ENCODE measurements at regions not wholly inside any gene's neighbourhood (a gene's known extent, or its start where the extent isn't known, plus 50 kb on each side); places are given as distances from the start of the nearest gene placed in this dataset.
A peak's percentile ranks its signal among the peaks of the same experiment; 100 is the strongest.

DNA sequence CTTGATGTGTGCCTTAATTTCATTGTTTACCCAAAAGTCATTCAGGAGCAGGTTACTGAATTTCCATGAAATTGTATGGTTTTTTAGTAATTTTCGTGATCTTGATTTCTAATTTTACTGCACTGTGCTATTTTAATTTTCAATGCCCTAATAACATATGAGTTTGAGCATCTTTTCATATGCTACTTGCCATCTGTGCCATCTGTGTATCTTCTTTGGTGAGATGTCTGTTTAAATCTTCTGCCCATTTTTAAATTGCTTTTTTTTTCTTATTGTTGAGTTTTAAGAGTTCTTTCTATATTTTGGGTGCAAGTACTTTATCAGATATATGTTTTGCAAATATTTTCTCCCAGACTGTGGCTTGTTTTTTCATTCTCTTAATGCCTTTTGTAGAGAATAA is 165.9 kb downstream of the ST6GAL2 start:
- no peak for DNase-seq

DNA sequence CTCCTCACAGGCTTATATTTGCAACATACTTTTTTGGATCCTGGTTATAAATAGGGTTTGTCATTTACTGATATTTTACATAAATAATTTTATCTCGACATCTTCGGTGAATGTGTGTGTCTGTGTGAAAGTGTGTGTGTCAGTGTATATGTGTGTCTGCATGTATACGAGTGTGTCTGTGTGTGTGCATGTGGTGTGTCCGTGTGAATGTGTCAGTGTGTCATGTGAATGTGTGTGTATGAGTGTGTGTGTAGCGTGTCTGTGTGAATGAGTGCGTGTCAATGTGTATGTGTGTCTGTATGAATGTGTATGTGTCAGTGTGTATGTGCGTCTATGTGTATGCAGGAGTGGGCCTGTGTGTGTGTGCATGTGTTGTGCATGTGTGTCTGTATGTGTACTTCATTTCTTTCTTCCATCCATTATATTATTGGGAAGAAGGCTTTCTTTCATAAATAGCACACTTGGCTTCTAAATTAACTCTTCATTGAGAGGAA is 161.6 kb downstream of the ST6GAL2 start:
- DNase-seq = no peak

DNA sequence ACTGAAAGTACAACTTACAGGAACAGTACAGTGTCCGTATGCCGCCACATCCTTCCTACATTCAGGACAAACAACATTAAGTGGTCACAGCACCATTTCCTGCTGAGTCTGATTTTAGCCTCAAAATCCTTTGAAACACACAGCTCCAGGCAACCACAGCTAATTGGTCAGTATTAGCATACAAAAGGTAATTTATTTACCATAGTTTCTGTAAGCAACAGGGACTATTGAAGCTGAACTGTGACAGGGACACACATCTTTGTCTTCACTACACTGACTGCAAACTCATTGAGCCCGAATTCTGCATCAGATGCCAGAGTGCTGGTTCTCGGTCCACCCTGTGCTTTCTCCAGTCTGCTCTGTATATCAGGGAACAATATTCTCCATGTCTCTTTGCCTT is 151.8 kb downstream of the ST6GAL2 start:
- DNase-seq = no peak

DNA sequence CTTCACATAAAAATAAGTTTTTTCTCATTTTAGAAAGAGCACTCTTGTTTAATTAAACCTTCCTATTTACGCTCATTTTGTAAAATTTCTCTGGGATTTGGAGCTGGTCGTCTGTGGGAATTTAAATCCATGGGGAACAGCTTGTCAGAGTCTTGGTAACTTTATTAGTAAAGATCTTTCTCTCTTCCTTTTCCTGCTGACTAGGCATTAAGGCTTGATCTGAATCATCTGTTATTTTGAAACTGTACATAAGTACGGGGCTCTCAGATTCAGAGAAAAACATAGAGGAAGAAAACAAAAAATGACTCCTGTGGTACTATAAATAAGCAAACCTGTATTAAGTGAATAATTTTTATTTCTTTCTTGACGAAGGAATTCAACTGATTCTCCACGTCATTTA is 150.2 kb downstream of the ST6GAL2 start:
- no peak for DNase-seq

- no peak for DNase-seq
Observed at GRCh38 chr2:106736221-106736620, 149.7 kb downstream of the ST6GAL2 start.

GRCh38 chr2:106745468-106745867 is 140.5 kb downstream of the ST6GAL2 start:
- peak; percentile 98 for DNase-seq

DNA sequence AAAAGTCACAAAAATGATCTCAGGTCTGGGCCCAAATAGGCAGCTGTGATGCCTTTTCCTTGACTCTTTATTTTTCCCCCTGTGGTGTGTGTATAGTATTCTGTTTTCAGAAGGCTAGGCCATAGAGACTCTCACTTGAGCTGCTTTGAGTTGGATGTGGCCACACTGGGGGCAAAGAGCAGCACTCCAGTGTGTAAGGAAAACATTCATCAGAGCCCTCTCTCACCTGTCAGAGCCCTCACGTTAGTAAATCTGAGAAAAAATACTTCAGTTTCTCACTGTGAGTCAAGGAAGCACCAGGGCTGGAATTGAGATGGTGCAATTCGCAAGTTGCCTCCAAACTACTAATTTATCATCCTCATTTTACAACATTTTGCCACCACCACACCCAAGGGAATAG is 136.1 kb downstream of the ST6GAL2 start:
- no peak for DNase-seq
